GF-D8 (cell line): ENCODE measurements at regions not wholly inside any gene's neighbourhood (a gene's known extent, or its start where the extent isn't known, plus 50 kb on each side); places are given as distances from the start of the nearest gene placed in this dataset.

Experiments
- DNase-seq: peaks from one replicate; lab custom pipeline; 2025; lab: John Stamatoyannopoulos, UW

DNA sequence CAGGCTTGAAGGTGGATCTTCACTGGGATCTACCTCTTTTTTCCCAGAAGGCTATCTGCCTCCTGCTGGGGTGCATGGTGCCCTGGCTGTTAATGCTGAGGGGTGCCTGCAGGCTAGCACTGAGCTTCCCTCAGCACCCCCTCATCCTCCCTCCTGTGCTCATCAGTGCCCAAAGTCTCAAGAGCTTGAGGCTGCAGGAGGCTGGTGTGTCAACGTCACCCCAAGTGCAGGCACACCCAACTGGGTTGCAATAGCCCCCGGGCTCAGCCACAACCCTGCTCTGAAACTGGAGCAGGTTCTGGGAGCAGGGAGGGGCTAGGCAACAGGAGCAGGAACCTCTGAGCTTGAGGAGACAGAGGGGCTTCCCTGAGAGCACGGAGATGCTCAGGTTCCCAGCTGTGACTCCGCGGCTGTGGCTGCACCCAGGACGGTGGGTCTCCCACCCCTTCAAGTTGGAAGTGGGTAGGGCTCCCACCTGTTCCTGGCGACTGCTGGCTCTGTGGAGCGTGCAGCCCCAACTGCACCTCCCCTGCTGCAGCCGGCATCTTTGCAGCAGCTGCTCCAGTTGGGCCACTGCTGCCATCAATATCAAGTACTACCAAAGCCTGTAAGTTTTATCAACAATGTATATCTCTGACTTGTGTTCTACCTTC, 1266.6 kb upstream of the C9orf72 start:
- no peak for DNase-seq

DNA sequence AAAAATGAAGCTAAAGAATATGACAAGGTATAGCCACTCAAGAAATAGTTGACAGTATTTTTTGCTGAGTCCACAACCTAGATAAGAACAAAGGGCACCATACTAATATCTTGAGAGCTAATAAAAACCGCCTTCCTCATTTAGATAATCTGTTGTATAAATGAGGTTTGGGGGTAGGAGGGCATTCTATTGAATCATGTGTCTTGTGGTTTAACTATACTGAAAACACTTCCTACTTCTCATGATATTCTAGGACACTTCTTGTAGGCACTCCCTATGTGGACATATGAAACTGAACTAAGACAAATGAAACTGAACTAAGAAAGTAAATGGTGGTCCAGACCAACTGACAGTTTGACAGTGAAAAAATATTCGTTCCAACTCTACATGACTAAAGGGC, 1268.5 kb upstream of the C9orf72 start:
- no peak for DNase-seq

DNA sequence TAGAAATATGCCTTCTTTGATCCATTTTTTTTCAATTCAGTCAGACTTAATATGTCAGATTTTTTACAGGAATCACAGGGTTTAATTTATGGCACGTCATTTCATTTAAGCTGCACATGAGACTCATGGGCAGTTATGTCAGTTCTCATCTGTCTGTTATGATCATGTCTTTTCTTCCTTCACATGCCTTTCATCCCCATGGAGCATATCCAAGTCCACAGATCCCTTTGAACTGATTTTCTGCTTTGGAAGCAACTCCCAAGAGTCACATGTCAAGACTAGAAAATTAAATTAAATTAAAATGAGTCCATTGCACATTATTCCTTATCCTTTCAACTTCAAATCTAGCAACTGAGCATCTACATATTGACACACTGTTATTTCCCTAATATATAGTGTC, 1274.0 kb upstream of the C9orf72 start:
- no peak for DNase-seq

DNA sequence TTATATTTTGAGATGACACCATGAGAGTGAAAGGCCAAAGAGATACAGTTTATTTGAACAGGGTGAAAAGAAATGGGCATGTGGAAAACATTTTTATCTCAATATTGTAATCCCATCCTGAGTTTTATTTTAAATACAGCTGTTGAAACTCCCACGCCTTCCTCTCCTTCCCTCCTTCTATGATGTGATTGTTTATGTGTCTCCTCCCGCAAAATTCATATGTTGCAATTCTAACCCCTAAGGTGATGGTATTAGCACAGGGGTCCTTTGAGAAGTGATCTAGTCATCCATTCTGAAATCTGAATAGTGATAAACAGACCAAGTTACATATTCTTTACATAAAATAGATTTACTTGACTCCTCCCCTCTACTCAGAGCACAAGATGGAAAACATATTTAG, 1275.4 kb upstream of the C9orf72 start:
- no peak for DNase-seq

DNA sequence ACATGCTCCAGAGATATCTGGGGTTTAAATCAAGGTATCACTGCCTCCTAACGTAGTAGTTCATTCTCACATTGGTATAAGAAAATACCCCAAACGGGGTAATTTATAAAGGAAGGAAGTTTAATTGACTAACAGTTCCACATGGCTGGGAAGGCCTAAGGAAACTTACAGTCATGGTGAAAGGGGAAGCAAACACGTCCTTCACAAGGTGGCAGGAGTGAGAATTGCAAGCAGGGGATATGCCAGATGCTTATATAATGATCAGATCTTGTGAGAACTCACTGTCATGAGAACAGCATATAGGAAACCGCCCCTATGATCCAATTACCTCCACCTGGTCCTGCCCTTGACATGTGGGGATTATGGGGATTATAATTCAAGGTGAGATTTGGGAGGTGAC, 1280.2 kb upstream of the C9orf72 start:
- no peak for DNase-seq

DNA sequence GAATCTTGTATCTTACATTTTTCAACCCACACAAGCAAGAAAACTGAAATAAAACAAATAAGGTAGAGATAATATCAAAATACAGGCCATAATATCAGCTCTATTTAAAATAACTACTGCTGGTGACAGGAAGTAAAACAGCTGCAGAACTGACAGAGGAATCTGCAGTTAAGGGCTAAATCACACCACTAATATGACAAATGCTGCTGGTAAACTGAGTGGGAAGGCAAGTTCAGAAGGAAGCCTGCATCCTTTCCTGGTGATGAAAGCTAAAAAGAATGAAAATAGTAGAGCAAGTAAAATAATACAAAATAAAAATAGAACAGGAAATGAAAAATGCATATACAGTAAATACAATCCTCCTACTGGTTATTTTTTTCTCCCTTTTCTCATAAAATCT, 1293.7 kb upstream of the C9orf72 start:
- no peak for DNase-seq

DNA sequence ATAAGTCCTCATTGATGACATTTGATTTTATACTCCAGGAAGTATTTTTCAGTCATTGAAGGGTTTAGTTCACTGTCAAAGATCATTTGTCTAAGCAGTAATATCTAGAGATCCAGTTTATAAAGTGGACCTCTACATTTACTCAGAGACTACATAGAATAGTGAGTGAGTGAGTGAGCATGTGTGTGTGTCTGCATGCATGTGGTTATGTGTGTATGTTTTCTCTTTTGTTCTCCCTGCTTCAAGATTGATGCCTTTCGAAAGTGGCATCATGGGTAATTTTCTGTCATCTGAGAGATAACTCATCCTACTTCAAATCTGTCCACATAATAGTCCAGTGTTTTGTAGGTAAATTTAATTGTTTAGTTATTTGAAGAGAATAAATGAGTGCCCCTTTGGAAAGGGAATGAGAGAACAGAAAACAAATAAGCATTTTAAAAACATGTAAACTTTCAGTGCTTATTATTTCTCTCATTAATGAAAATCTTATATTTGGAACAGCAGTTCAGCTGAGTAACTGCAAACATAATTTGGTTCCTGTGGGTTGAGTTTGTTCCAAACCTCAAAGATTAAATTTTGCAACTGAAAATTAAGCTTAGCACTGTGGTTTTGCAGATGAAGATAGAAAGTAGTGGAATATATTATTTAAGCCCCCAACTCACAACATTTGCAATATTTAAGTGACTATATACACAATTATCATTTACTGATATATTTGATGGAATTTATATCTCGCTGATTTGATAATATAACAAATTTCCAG, 1295.1 kb upstream of the C9orf72 start:
- DNase-seq: no peak

DNA sequence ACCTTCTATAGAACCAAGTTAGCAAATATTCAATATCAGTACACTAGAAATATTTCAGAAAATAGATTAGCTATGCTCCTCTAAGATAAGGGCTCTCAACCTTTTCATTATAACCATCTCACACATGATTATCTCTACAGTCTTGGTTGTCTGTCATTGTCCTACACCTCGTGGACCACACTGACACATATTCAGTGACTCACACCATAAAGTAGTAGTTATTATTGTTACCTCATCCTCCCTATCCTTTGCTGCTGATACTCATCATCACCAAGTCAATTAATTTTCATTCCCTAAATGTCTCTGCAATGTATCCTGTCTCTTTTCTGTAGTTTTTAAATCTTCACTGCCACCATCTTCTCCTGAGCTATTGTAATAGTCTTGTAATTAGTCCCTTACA, 1309.2 kb upstream of the C9orf72 start:
- no peak for DNase-seq

DNA sequence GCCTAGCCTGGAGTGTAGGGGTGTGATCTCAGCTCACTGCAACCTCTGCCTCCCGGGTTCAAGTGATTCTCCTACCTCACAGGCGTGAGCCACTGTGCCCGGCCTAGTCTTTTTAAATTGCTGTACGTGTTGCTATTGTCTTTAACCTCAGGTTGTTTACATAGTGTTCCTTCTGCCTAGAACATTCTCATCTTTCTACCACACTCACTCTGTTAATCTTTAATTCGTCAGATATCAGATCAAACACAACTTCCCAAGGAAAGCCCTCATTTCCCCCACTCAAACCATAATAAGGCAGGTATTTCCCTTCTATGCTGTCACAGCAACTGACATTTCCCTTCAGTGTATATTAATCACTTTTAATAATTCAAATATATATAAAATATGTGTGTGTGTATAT, 1310.0 kb upstream of the C9orf72 start:
- no peak for DNase-seq

DNA sequence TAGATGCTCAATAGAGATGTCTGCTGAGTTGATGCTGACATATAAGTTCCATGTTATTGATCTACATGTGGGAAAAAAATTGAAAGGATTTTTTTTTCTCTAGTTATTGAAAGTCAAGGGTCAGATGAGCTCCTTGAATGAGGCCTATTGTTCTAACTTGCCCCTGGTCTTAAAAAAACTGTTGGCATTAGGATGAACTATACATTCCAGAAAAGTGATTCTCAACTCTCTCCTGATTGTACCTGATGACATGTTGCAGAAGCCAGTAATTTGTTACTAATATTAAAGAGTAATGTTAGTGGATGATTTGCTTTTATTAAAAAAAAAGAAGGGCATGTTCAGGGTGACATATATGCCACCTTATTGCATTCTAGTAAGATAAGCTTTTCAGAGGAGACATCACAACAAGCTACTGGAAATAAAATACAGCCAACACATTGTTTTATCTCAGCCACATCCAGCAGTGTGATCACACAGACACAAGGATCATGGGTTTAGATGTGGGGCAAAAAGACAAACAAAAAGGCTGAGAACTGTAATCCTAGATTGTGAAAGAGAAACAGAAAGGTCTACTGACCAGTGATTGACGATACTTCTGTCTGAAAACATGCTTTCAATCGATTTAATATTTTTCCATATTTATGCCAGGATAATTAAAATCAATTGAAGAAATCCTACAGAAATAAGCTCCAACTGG, 1314.1 kb upstream of the C9orf72 start:
- no peak for DNase-seq

DNA sequence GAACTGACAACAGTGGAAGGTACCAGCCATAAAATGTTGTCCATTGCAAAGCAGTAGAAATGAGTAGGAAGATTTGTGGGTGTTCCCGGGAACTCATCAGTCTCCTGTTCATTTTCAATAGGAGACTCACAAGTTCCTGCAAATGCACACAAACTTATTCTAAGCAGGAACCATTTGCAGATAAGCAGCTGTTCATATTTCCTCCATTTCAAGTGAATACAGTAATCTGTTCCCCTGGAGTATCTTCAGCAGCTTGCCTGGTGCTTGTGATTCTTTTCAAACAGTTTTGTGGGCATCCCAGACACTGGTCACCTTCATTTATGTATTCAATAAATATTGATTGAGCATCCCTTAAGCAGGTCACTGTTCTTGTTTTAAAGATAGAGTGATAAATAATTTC, 1315.5 kb upstream of the C9orf72 start:
- no peak for DNase-seq

DNA sequence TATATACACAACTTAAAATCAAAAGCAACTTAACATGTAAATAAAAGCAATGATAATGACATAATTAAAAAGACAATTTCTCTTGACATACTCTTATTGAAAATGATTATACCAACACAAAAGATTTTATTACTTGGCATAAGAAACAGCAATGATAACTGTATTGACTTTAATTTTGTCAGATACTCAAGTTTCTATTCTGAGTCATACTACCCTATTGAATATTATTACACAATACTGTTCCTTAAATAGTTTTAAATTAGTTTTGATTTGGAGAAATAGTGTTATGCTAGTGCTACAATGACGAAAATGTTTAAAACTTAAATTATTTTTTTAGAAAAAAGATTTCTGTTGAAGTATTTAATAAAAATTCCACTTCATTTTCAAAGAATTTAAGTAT, 1319.3 kb upstream of the C9orf72 start:
- no peak for DNase-seq

DNA sequence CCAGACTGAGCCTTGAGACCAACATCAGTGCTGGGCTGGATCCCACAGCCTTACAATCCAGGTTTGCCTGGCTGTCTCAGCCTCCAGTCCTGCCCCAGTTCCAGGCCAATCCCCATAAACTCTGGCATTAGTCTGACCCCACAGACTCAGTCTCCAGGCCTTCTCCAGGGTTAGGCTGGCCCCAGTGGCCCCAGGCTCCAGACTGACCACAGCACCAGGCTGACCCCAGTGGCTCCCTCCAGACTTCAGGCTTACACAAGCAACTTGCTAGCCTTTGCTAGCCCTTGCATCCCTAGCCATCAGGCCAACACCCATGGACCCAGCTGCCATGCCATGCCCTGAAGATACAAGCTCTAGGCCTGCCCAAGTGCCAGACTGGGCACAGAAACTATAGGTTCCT, 1326.0 kb upstream of the C9orf72 start:
- no peak for DNase-seq

DNA sequence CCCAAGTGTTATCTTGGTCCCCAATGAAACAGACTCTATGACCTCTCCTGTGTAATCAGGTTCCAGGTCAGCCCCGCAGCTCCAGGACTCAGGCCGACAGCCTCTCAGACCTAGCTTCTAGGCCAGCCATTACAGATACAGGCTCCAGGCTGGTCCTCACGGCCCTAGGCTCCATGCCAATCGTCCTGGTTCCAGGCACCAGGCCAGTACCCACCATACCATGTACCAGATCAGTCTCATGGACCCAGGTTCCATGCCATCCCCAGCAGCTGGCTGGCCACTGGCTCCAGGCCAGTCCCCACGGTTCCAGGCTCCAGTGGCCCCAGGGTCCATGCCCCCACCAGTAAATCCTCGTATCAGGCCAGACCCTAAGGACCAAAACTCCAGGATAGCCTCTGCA, 1326.6 kb upstream of the C9orf72 start:
- DNase-seq: no peak

DNA sequence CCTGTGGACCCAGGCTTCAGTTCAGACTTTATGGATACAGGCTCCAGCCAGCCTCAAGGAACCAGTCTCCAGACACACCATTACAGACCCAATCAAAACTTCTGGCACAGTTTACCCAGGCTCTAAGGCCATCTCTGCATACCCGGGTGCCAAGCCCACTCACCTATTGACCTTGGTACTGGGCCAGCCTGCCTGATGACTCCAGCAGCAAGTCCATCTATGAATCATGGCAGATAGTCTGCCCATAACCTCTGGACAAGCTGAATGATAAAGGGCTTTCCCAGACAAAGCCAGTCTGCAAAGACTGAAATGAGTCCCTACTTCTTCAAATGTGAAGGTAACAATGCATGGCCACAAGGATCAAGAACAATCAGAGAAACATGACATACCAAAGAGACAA, 1327.1 kb upstream of the C9orf72 start:
- no peak for DNase-seq

DNA sequence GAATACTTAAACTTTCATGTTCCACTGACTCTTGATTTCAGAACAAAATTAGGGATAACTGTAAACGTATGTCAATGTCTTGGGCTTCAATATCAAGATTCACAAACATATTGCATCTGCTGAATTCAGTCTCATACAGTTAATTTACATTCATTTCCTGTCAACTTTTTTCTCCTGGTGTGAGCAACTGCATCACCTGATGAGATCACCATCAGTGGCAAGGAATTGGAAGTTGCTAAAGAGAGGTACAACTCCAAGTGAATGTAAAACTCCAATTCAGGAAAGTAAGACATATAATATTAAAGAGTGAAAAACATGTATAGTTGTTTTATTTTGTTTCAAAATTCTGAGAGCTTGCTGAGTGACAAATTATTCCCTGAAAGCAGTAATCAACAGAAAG, 1336.2 kb upstream of the C9orf72 start:
- no peak for DNase-seq

DNA sequence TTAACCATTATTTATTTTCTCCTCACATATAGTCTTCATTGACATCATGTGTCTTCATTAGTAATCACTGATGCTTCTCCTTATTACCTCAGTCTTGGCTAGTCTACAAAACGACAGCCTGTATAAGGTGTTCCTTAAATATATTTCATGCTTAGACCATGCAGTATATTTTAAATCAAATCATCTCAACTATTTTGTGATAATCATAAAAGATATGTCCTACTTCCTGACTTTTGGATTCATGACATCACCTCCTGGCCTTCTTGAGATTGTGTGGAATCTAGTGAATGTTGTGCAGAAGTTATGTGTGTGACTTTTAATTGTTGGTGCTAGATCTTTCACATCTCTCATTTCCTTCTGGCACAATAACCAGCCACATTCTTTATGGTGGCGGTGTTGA, 1339.3 kb upstream of the C9orf72 start:
- DNase-seq: no peak

DNA sequence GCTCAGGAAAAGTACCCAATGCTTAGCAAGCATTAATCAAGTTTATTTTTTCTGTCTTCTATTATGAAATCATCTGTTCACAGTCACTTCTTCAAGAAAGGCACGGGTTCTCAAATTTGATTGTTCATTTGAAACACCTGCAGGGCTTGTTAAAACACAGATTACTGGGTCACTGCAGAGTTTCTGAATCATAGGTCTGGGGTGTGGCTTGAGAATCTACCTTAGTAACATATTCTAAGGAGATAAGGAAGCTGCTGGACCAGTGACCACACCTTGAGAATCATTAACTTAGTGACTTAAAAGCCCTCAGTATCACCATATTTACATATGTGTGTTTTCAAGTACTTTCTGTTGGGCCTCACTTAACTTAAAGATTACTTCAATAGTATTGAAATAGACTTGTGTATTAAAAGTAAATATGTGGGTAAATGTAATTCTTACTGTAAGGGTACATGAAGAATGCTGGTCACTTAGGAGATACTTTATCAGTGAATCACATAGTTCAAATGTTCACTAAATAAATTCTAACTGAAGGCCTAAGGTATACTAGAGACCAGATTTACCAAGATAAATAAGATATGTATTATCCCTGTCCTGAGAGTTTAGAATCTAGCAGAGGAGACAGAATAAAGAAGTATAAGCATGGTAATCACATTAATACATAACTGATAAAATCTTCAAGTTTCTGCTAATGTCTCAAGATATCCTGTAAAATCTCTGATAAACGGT, 1342.1 kb upstream of the C9orf72 start:
- no peak for DNase-seq

DNA sequence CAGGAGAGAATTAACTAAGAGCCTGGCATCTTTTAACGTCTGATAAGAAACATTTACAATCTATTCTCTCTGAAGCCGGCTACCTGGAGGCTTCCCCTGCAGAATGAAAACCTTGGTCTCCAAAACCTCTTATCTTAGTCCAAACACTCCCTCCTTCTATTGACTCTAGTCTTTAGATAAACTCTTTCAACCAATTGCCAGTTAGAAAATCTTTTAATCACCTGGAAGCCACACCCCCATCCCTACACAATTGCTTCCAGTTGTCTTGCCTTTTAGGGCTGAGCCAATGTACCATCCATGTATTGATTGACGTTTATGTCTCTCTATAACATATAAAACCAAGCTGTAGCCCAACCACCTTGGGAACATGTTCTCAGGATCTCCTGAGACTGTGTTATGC, 1343.1 kb upstream of the C9orf72 start:
- DNase-seq: no peak

DNA sequence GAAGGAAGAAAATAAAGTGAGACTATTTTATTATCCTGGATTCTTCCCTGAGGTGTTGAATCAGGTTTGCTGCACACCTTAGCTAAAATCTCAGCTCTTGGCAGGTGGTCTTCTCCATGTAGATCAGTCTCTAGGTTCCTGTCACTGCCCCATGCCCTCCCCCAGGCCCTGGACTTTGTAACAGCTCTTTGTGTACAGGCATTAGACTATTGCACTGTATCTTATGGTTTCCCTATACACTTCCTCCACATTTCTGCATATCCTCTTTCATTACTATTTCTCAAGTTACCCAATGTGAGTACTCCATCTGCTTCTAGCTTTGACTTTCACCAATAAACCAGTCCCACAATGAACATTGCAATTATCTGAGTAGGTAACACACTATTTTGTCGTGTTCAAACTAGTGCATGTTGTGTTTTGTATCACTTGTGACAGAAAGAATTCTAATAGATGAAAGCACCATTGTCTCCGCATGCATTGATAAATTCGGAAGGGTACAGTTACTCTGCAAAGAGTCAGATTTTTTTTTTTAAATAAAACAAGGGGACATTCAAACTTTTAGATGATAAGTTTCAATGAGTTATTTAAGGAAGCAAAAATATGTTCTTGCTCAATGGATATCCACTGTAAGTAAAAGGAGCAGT, 1348.7 kb upstream of the C9orf72 start:
- DNase-seq: no peak

DNA sequence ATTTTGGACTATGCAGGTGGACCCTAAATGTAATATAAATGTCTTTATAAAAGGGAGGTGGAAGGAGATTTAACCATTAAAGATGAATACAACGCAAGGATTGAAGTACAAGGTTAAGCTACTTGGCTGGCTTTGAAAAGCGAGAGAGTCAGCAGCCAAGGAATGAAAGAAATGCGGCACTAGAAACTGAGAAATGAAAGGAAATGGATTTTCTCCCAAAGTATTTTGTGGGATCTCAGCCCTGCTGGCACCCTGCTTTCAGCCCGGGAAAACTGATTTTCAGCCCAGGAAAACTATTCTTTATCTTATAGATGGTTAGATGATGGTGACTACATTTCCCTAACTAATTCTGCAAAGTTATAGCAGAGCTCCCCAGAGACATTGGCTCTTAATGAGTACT, 1349.6 kb upstream of the C9orf72 start:
- no peak for DNase-seq

DNA sequence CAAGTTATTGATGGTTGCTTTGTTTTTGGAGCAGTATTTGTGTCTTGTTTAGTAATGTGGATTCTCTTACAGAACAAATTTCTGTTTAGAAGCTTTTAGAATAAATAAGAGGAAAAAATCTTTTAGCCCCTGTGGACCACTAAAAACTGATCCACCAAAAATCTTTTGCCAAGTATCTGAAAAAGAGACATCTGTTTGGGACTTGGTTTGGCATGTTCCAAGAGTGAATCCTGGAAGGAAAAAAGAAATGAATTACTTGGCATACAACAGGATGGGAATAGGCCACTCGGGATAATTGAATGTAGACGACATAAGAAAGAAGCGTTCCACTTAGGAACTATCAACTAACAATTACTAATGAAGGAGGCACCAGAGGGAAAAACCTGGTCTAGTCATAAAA, 1350.1 kb upstream of the C9orf72 start:
- DNase-seq: no peak
